HCT116 (cell line): ENCODE measurements at regions not wholly inside any gene's neighbourhood (a gene's known extent, or its start where the extent isn't known, plus 50 kb on each side); places are given as distances from the start of the nearest gene placed in this dataset.

Experiments
- ATAC-seq: fragments of 200-7000 bp; cut with Tn5 transposase; 2 replicates; pipeline ENCODE4 v1.9.1; 2020; ENCODE audit warnings: mild to moderate bottlenecking, moderate library complexity
- BruUV-seq: library from RNA; stranded (reverse); fragments of 400-500 nt; replicated peaks from 2 replicates; lab custom pipeline; 2021; lab: Mats Ljungman, UMichigan
- CTCF ChIA-PET: fragments of 300-600 bp; sonication (Branson Sonifier 250); formaldehyde crosslinking; loops from one replicate; lab custom pipeline; 2021; ENCODE audit warnings: antibody characterized with exemption; lab: Charles Lee
- POLR2A ChIA-PET: fragments of 300-600, 350-600 bp; sonication (Branson Sonifier 250); formaldehyde crosslinking; loops from one replicate; lab custom pipeline; 2021; ENCODE audit warnings: antibody characterized with exemption; lab: Charles Lee
- RAD21 ChIA-PET, 2 experiments: fragments of 300-600 bp; sonication (Branson Sonifier 250); formaldehyde crosslinking; loops; one replicate each; lab custom pipeline; 2023; ENCODE audit warnings: low total read pairs in 2 of 2; ENCODE audit not compliant: uncharacterized antibody in 2 of 2, unreplicated experiment in 2 of 2, low non-redundant PET in 1 of 2; lab: Charles Lee
- DNase-seq: peaks from one replicate; pipeline ENCODE4 v3.0.0-alpha.2; 2010; ENCODE audit warnings: low read depth, low spot score
- H2AFZ ChIP-seq: fragments of 200-600 bp; shearing (Covaris generic), sonication (generic); 2 replicates; pipeline ENCODE4 v1.6.1; 2017; ENCODE audit warnings: low read depth, mixed run types, mixed read lengths, antibody characterized with exemption, low read length; ENCODE audit not compliant: poor library complexity, severe bottlenecking
- H3K27ac ChIP-seq: 2 replicates; pipeline ENCODE4 v1.5.1; 2012; ENCODE audit warnings: low read depth, low read length
- H3K27me3 ChIP-seq: fragments of 200-600 bp; sonication (generic); 2 replicates; pipeline ENCODE4 v1.6.1; 2016; ENCODE audit warnings: mixed run types, low read length, mixed read lengths; ENCODE audit not compliant: insufficient read depth
- H3K36me3 ChIP-seq, 2 experiments: fragments of 200-500 bp in 1 of 2; fragments of 200-600 bp in 1 of 2; sonication (Bioruptor generic) in 1 of 2; sonication (generic) in 1 of 2; 2 replicates each; pipeline versions ENCODE4 v1.5.1 to v1.6.1; 2014 to 2016; ENCODE audit warnings: low read length in 2 of 2, inconsistent platforms in 1 of 2, mixed read lengths in 1 of 2, mixed run types in 1 of 2; ENCODE audit not compliant: insufficient read depth in 2 of 2, control insufficient read depth in 1 of 2
- H3K4me1 ChIP-seq, 2 experiments: fragments of 200-600 bp in 1 of 2; sonication (generic) in 1 of 2; 2 replicates each; pipeline versions ENCODE4 v1.5.1 to v1.6.1; 2012 to 2017; ENCODE audit warnings: low read length in 2 of 2, inconsistent platforms in 1 of 2, mild to moderate bottlenecking in 1 of 2, mixed read lengths in 1 of 2, mixed run types in 1 of 2, moderate library complexity in 1 of 2; ENCODE audit not compliant: insufficient read depth in 2 of 2, control insufficient read depth in 1 of 2
- H3K4me2 ChIP-seq: fragments of 200-600 bp; sonication (generic); 2 replicates; pipeline ENCODE4 v1.6.1; 2017; ENCODE audit warnings: mixed run types, low read length, mixed read lengths
- H3K4me3 ChIP-seq, 2 experiments: fragments of 200-600 bp in 1 of 2; sonication (generic) in 1 of 2; replicated peaks in 1 of 2; 2 replicates each; pipeline ENCODE4 v1.5.1; 2011 to 2016; ENCODE audit warnings: low read length in 2 of 2, control low read depth in 1 of 2, low read depth in 1 of 2, mild to moderate bottlenecking in 1 of 2, mixed read lengths in 1 of 2, mixed run types in 1 of 2
- H3K79me2 ChIP-seq: fragments of 200-600 bp; sonication (generic); 2 replicates; pipeline ENCODE4 v1.6.1; 2017; ENCODE audit warnings: mild to moderate bottlenecking, mixed run types, low read length, moderate library complexity, mixed read lengths; ENCODE audit not compliant: insufficient read depth
- H3K9ac ChIP-seq: fragments of 200-600 bp; sonication (generic); 2 replicates; pipeline ENCODE4 v1.6.1; 2016; ENCODE audit warnings: low read length, mixed read lengths
- H3K9me2 ChIP-seq: fragments of 200-600 bp; sonication (generic), shearing (Covaris generic); 2 replicates; pipeline ENCODE4 v1.6.1; 2017; ENCODE audit warnings: mixed run types, mild to moderate bottlenecking, moderate library complexity; ENCODE audit not compliant: insufficient read depth
- H3K9me3 ChIP-seq, 2 experiments: fragments of 200-500 bp in 1 of 2; fragments of 200-600 bp in 1 of 2; sonication (Bioruptor generic) in 1 of 2; sonication (generic) in 1 of 2; 2 replicates each; pipeline ENCODE4 v1.6.1; 2014 to 2017; ENCODE audit warnings: low read length in 2 of 2, mixed read lengths in 2 of 2, inconsistent platforms in 1 of 2, low read depth in 1 of 2, mild to moderate bottlenecking in 1 of 2, mixed run types in 1 of 2, moderate library complexity in 1 of 2; ENCODE audit not compliant: control insufficient read depth in 1 of 2, insufficient read depth in 1 of 2
- H4K20me1 ChIP-seq: fragments of 200-600 bp; sonication (generic), shearing (Covaris generic); 2 replicates; pipeline ENCODE4 v1.6.1; 2017; ENCODE audit warnings: mixed run types, mild to moderate bottlenecking, moderate library complexity; ENCODE audit not compliant: insufficient read depth
- CBX3 ChIP-seq: IDR thresholded peaks from 2 replicates; pipeline ENCODE4 v1.6.1; 2012; ENCODE audit warnings: low read depth
- CEBPB ChIP-seq: IDR thresholded peaks from 2 replicates; pipeline ENCODE4 v1.6.1; 2012; ENCODE audit warnings: low read depth
- ELF1 ChIP-seq: IDR thresholded peaks from 2 replicates; pipeline ENCODE4 v1.6.1; 2012; ENCODE audit warnings: low read depth, borderline replicate concordance
- EZH2 ChIP-seq: fragments of 200-600 bp; sonication (generic); IDR thresholded peaks from 2 replicates; pipeline ENCODE4 v1.6.1; 2017; ENCODE audit warnings: antibody characterized with exemption, mixed run types
- EZH2phosphoT487 ChIP-seq: fragments of 200-600 bp; IDR thresholded peaks from 2 replicates; pipeline ENCODE4 v1.6.1; 2018; ENCODE audit warnings: antibody characterized with exemption, borderline replicate concordance
- JUND ChIP-seq: IDR thresholded peaks from 2 replicates; pipeline ENCODE4 v1.6.1; 2012
- POLR2AphosphoS5 ChIP-seq: IDR thresholded peaks from 2 replicates; pipeline ENCODE4 v1.6.1; 2011; ENCODE audit warnings: mild to moderate bottlenecking, low read depth, low read length, moderate library complexity
- RAD21 ChIP-seq: IDR thresholded peaks from 2 replicates; pipeline ENCODE4 v1.6.1; 2012; ENCODE audit warnings: low read depth, mild to moderate bottlenecking
- REST ChIP-seq: IDR thresholded peaks from 2 replicates; pipeline ENCODE4 v1.6.1; 2012; ENCODE audit warnings: low read depth
- SRF ChIP-seq: IDR thresholded peaks from 2 replicates; pipeline ENCODE4 v1.6.1; 2012; ENCODE audit warnings: low read depth
- TCF7L2 ChIP-seq: IDR thresholded peaks from 2 replicates; pipeline ENCODE4 v1.7.0; 2011; ENCODE audit warnings: borderline replicate concordance, inconsistent platforms; ENCODE audit not compliant: insufficient read depth, insufficient read length; ENCODE audit errors: extremely low read depth
- ZFX ChIP-seq: fragments of 450-650 bp; IDR thresholded peaks from 2 replicates; pipeline ENCODE4 v1.6.1; 2017
- ZNF274 ChIP-seq: fragments of 200-500 bp; sonication (Bioruptor generic); IDR thresholded peaks from 2 replicates; pipeline ENCODE4 v1.6.1; 2014; ENCODE audit warnings: mild to moderate bottlenecking, low read depth, low read length, inconsistent platforms
- intact Hi-C: fragments of 100-400 bp; cut with micrococcal nuclease; formaldehyde crosslinking; loops from 2 replicates; pipeline ENCODE4 v1.10.0; 2022
- TF ChIP-seq, protein P1 (sequence below): IDR thresholded peaks from 2 replicates; pipeline ENCODE4 v1.6.1; 2011; ENCODE audit warnings: mild to moderate bottlenecking, low read length, moderate library complexity; ENCODE audit not compliant: insufficient replicate concordance; ENCODE audit errors: extremely low read depth

DNA sequence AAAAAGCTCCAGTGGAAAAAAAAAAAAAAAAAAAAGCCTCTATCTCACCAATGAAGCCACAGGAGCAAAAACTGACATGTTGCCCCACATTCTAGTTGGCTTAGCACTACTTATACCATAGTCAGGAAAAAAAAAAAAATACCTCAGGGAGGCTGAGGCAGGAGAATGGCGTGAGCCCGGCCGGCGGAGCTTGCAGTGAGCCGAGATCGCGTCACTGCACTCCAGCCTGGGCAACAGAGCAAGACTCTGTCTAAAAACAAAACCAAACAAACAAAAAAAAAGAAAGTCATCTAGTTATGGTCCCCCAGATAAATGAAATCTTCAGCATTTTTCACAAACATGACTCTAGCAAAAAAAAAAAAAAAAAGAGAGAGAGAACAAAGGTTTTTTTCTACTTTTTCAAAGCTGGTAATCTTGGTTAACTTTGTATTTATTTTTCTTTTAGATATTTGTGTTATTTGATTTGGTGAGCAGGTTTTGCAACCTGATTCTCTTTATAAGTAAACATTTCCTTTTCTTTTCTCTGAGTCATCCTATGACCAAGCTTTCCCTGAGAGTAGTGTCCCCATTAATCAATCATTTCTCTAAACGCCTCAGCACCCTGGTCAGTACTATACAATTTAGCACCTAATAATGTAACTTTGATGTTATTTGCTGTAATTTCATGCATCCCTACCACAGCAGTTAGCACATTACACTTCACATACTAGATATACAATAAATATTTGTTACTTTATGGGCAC, 273.7 kb upstream of the PIK3C3 start:
- ChIA-PET RAD21 (no interaction called here), POLR2A (no interaction called here)
- Histone ChIP-seq H3K36me3 (no peaks in the 10 kb centered on the region), H3K27me3 (no peaks in the 10 kb centered on the region), H3K9me2 (no peaks in the 10 kb centered on the region), H2AFZ (no peak overlapping the region)
- ATAC-seq (no peak), DNase-seq (no peak)
- TF ChIP-seq REST: no peak
- TF ChIP-seq RAD21: no peak
- no peak for TF ChIP-seq EZH2
- TF ChIP-seq CEBPB: no peak
- TF ChIP-seq, protein P1, sequence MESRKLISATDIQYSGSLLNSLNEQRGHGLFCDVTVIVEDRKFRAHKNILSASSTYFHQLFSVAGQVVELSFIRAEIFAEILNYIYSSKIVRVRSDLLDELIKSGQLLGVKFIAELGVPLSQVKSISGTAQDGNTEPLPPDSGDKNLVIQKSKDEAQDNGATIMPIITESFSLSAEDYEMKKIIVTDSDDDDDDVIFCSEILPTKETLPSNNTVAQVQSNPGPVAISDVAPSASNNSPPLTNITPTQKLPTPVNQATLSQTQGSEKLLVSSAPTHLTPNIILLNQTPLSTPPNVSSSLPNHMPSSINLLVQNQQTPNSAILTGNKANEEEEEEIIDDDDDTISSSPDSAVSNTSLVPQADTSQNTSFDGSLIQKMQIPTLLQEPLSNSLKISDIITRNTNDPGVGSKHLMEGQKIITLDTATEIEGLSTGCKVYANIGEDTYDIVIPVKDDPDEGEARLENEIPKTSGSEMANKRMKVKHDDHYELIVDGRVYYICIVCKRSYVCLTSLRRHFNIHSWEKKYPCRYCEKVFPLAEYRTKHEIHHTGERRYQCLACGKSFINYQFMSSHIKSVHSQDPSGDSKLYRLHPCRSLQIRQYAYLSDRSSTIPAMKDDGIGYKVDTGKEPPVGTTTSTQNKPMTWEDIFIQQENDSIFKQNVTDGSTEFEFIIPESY: no peak
- TF ChIP-seq CBX3: no peak
- no peak for TF ChIP-seq POLR2AphosphoS5
- no peak for TF ChIP-seq ELF1
- TF ChIP-seq ZNF274: no peak
- no peak for TF ChIP-seq EZH2phosphoT487
- TF ChIP-seq TCF7L2: no peak
- no peak for TF ChIP-seq SRF
- no peak for TF ChIP-seq ZFX
- TF ChIP-seq JUND: no peak
- TF ChIP-seq, all 23 proteins: peak for 0
- no peak overlapping the region for H3K9ac ChIP-seq
- intact Hi-C loops: no loop called here
- no peak overlapping the region for H3K4me2 ChIP-seq
- CTCF ChIA-PET: no interaction called here
- H3K9me3 ChIP-seq: peaks cover 15 to 33% of the 10 kb centered on the region in 2 experiments; a peak in 2 of 4 replicates
- H4K20me1 ChIP-seq: no peaks in the 10 kb centered on the region
- no peaks in the 10 kb centered on the region for H3K79me2 ChIP-seq
- no peak overlapping the region for H3K27ac ChIP-seq
- no TSS peak for BruUV-seq
- H3K4me3 ChIP-seq: no peak overlapping the region
- no peaks in the 10 kb centered on the region for H3K4me1 ChIP-seq
